Fibroblast of the aortic adventitia (primary cell): ENCODE measurements at regions not wholly inside any gene's neighbourhood (a gene's known extent, or its start where the extent isn't known, plus 50 kb on each side); places are given as distances from the start of the nearest gene placed in this dataset.

Experiments
- DNase-seq: peaks from one replicate; pipeline ENCODE4 v3.0.0-alpha.2; 2010; ENCODE audit warnings: low read depth
- H3K4me3 ChIP-seq: 2 replicates; pipeline ENCODE4 v1.5.1; 2011; ENCODE audit warnings: low read depth, mild to moderate bottlenecking, control low read depth, low read length, moderate library complexity
- TF ChIP-seq, protein P1 (sequence below): IDR thresholded peaks from 2 replicates; pipeline ENCODE4 v1.5.1; 2011; ENCODE audit warnings: mild to moderate bottlenecking, low read length, control low read depth, inconsistent platforms; ENCODE audit not compliant: insufficient read depth

GRCh38 chr5:156153602-156154001 lies 173.4 kb upstream of the SGCD start:
- TF ChIP-seq, protein P1, sequence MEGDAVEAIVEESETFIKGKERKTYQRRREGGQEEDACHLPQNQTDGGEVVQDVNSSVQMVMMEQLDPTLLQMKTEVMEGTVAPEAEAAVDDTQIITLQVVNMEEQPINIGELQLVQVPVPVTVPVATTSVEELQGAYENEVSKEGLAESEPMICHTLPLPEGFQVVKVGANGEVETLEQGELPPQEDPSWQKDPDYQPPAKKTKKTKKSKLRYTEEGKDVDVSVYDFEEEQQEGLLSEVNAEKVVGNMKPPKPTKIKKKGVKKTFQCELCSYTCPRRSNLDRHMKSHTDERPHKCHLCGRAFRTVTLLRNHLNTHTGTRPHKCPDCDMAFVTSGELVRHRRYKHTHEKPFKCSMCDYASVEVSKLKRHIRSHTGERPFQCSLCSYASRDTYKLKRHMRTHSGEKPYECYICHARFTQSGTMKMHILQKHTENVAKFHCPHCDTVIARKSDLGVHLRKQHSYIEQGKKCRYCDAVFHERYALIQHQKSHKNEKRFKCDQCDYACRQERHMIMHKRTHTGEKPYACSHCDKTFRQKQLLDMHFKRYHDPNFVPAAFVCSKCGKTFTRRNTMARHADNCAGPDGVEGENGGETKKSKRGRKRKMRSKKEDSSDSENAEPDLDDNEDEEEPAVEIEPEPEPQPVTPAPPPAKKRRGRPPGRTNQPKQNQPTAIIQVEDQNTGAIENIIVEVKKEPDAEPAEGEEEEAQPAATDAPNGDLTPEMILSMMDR, result no peak
- H3K4me3 ChIP-seq, result no peak overlapping the region
- no peak for DNase-seq

DNA sequence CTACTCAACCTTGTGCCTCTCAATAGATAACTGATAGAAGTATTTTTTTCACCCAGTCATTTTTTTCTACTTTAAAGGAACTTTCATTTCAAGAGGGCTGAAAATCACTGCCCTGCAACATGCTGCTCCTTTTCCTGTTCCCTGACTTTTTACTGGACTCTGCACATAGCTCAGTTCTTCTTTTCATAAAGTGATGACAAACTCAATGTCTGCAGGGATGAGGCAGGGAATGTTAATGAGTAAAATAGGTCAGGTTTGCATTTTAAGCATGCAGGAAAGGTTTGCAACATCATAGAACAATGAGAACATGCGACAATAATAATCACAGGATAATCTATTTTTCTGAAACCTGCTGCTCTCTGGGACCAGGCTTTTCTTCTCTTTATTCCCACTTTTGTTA lies 172.2 kb upstream of the SGCD start:
- TF ChIP-seq, protein P1, result no peak
- DNase-seq, result no peak
- no peak overlapping the region for H3K4me3 ChIP-seq

DNA sequence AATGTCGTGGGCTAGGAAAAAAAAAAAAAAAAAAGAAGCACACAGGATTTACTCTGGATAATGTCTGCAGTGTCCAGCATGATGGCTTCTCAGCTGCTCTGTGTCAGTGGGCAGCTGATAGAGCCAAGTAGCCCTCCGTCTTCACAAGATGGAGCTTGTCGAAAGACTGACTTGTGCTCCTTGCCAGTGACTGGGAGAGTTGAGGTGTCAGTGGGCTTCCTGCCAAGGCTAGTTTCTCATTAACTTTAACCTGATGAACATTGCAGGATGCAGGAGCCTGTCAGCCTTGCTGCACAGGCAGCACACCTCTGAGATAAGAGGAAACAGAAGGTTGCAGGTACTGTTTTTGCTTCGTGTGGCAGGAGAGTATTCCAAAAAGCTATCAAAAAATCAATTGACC lies 171.4 kb upstream of the SGCD start:
- no peak for DNase-seq
- TF ChIP-seq, protein P1, result no peak
- no peak overlapping the region for H3K4me3 ChIP-seq

DNA sequence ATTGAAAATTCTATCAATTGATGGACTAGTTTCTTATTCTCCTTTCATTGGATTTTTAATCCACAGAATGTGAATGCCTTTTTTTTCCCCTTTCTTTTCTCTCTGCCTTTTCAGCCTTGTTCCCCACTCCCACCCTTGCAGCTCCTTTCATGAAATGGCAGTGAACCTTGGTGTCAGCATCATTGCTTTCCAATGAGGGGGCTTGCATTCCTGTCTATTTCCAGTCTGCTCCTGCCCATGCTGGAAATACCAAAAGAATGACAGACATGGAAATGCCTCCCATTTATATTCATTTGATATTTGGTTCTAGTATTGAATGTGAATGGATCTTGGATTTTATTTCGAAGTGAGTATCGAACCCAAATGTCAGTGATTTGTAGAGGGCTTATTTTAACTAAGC lies 162.7 kb upstream of the SGCD start:
- no peak for DNase-seq
- no peak overlapping the region for H3K4me3 ChIP-seq
- TF ChIP-seq, protein P1, result no peak

- no peak overlapping the region for H3K4me3 ChIP-seq
- DNase-seq, result no peak
- TF ChIP-seq, protein P1, result no peak
Observed at GRCh38 chr5:156169495-156169894, 157.5 kb upstream of the SGCD start.

DNA sequence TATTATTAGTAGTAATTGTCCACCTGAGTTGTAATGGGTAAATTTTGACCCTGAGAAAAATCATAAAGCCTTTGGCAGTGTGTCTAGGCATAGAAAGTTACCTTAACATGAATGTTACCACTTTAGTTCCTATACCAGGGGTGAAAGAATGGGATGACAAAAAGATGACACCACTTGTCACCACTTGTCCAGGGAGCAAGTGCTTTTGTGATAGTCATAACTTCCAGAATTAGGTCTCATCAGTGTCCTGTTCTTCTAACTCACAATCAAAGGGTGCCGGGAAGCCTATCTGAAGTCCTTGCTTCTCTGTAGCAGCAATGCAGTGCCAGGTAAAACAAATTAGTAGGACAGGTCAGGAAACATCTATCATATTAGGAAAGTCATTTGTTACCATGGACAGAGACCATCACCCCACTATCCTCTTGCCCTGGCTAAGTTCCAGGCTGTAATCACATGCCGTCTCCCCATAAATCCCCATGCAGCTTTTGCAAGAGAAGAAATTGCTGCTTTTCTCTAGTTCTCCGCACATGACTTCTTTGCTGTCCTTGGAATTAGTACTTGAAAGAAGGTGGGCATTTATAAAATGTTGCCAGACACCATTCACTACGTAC lies 156.5 kb upstream of the SGCD start:
- no peak overlapping the region for H3K4me3 ChIP-seq
- DNase-seq, result no peak
- TF ChIP-seq, protein P1, result no peak

DNA sequence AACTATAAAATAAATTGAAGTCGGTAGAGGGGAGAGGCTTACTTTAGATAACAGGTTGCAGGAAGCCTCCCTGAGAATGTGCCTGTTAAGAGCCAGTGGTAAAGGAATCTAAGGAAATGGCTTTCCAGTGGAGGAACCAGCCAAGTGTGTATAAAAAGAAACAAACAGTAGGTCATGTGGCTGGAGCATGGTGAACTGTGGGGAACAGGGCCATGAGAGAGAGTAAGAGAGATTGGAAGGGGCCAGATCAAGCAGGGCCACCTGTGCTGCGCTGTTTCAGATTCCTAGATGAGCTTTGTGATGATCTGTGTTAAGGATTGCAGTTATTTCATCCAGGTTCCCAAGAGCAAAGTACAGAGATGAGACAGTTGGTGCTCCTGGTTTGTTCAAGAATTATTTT lies 152.7 kb upstream of the SGCD start:
- TF ChIP-seq, protein P1, result no peak
- no peak overlapping the region for H3K4me3 ChIP-seq
- DNase-seq, result no peak
